GM23338 (cell line): ENCODE measurements at regions not wholly inside any gene's neighbourhood (a gene's known extent, or its start where the extent isn't known, plus 50 kb on each side); places are given as distances from the start of the nearest gene placed in this dataset.

Experiments
- ATAC-seq: fragments of 200-7000 bp; cut with Tn5 transposase; 3 replicates; pipeline ENCODE4 v1.9.1; 2020
- DNase-seq: peaks from one replicate; pipeline ENCODE4 v3.0.0-alpha.2; 2015; ENCODE audit warnings: low spot score
- H2AFZ ChIP-seq: fragments of 200-600 bp; sonication (generic); 2 replicates; pipeline ENCODE4 v1.8.0; 2016; ENCODE audit warnings: antibody characterized with exemption, mild to moderate bottlenecking, moderate library complexity
- H3F3A ChIP-seq: fragments of 200-600 bp; sonication (generic); replicated peaks from 2 replicates; pipeline ENCODE4 v1.8.0; 2017; ENCODE audit warnings: antibody characterized with exemption, mixed run types, low read depth
- H3K27ac ChIP-seq: fragments of 200-600 bp; sonication (generic); 2 replicates; pipeline ENCODE4 v1.6.1; 2016; ENCODE audit warnings: low read depth
- H3K27me3 ChIP-seq: fragments of 200-600 bp; sonication (generic); 2 replicates; pipeline ENCODE4 v1.8.0; 2016; ENCODE audit warnings: mild to moderate bottlenecking, mixed run types, moderate library complexity; ENCODE audit not compliant: insufficient read depth
- H3K36me3 ChIP-seq: fragments of 200-600 bp; sonication (generic); 2 replicates; pipeline ENCODE4 v1.8.0; 2016; ENCODE audit warnings: mild to moderate bottlenecking; ENCODE audit not compliant: insufficient read depth
- H3K4me1 ChIP-seq: fragments of 200-600 bp; sonication (generic); 2 replicates; pipeline ENCODE4 v1.8.0; 2016; ENCODE audit warnings: mild to moderate bottlenecking, moderate library complexity; ENCODE audit not compliant: insufficient read depth
- H3K4me2 ChIP-seq: fragments of 200-600 bp; sonication (generic); 2 replicates; pipeline ENCODE4 v1.7.1; 2017; ENCODE audit warnings: mixed run types
- H3K4me3 ChIP-seq: fragments of 200-600 bp; sonication (generic); 2 replicates; pipeline ENCODE4 v1.6.1; 2016; ENCODE audit warnings: mixed run types
- H3K79me2 ChIP-seq: fragments of 200-600 bp; sonication (generic); replicated peaks from 2 replicates; pipeline ENCODE4 v1.8.0; 2017; ENCODE audit warnings: mild to moderate bottlenecking; ENCODE audit not compliant: insufficient read depth
- H3K9me2 ChIP-seq: fragments of 200-600 bp; sonication (generic); 2 replicates; pipeline ENCODE4 v1.8.0; 2017; ENCODE audit not compliant: insufficient read depth
- H4K20me1 ChIP-seq: fragments of 200-600 bp; sonication (generic); replicated peaks from 2 replicates; pipeline ENCODE4 v1.8.0; 2017; ENCODE audit warnings: mild to moderate bottlenecking; ENCODE audit not compliant: insufficient read depth
- H3K27ac Mint-ChIP-seq: 2 replicates; pipeline ENCODE4 v1.8.0; 2020; ENCODE audit warnings: inconsistent platforms, mild to moderate bottlenecking, moderate library complexity, mixed read lengths
- H3K27me3 Mint-ChIP-seq: 3 replicates; pipeline ENCODE4 v1.8.0; 2022; ENCODE audit warnings: low read depth, mild to moderate bottlenecking, moderate library complexity, mixed read lengths, inconsistent platforms; ENCODE audit not compliant: insufficient read depth, poor library complexity
- H3K36me3 Mint-ChIP-seq: 3 replicates; pipeline ENCODE4 v1.8.0; 2021; ENCODE audit warnings: low read depth, mild to moderate bottlenecking, inconsistent platforms, moderate library complexity, mixed read lengths
- H3K4me1 Mint-ChIP-seq: 3 replicates; pipeline ENCODE4 v1.8.0; 2020; ENCODE audit warnings: mild to moderate bottlenecking, inconsistent platforms, mixed read lengths
- H3K4me3 Mint-ChIP-seq: 3 replicates; pipeline ENCODE4 v1.8.0; 2021; ENCODE audit warnings: moderate library complexity, mild to moderate bottlenecking, inconsistent platforms, mixed read lengths
- H3K9me3 Mint-ChIP-seq: 3 replicates; pipeline ENCODE4 v1.8.0; 2020; ENCODE audit warnings: moderate library complexity, mild to moderate bottlenecking, inconsistent platforms, mixed read lengths
- CREB1 ChIP-seq: fragments of 250-450 bp; sonication (Bioruptor Pico); IDR thresholded peaks from 2 replicates; pipeline ENCODE4 v1.5.0; 2020; ENCODE audit warnings: low read depth, mild to moderate bottlenecking, moderate library complexity
- EZH2 ChIP-seq: fragments of 200-600 bp; sonication (generic); IDR thresholded peaks from one replicate; pipeline ENCODE4 v1.8.0; 2017; ENCODE audit warnings: antibody characterized with exemption, mild to moderate bottlenecking, low read depth; ENCODE audit not compliant: unreplicated experiment
- EZH2phosphoT487 ChIP-seq: fragments of 200-600 bp; sonication (generic); IDR thresholded peaks from one replicate; pipeline ENCODE4 v1.8.1; 2018; ENCODE audit warnings: antibody characterized with exemption; ENCODE audit not compliant: unreplicated experiment
- JUNB ChIP-seq: IDR thresholded peaks from one replicate; pipeline ENCODE4 v1.6.1; 2016; ENCODE audit warnings: antibody characterized with exemption; ENCODE audit not compliant: unreplicated experiment
- NANOG ChIP-seq: IDR thresholded peaks from 2 replicates; pipeline ENCODE4 v1.6.1; 2016; ENCODE audit warnings: antibody characterized with exemption, borderline replicate concordance
- POLR2AphosphoS5 ChIP-seq: IDR thresholded peaks from 2 replicates; pipeline ENCODE4 v1.6.1; 2016; ENCODE audit warnings: antibody characterized with exemption, low read depth
- REST ChIP-seq: IDR thresholded peaks from one replicate; pipeline ENCODE4 v1.6.1; 2018; ENCODE audit warnings: antibody characterized with exemption; ENCODE audit not compliant: unreplicated experiment
- STAT1 ChIP-seq: IDR thresholded peaks from one replicate; pipeline ENCODE4 v1.6.1; 2016; ENCODE audit warnings: antibody characterized with exemption; ENCODE audit not compliant: unreplicated experiment
- ZNF114 ChIP-seq: fragments of 250-450 bp; sonication (Bioruptor Pico); IDR thresholded peaks from 2 replicates; pipeline ENCODE4 v1.5.0; 2020; ENCODE audit warnings: mild to moderate bottlenecking, moderate library complexity
- ZNF331 ChIP-seq: fragments of 250-450 bp; sonication (Bioruptor Pico); IDR thresholded peaks from 2 replicates; pipeline ENCODE4 v1.5.0; 2020; ENCODE audit warnings: low read depth, mild to moderate bottlenecking, moderate library complexity
- TF ChIP-seq, protein P1 (sequence below): fragments of 250-450 bp; sonication (Bioruptor Pico); IDR thresholded peaks from 2 replicates; pipeline ENCODE4 v1.5.0; 2020; ENCODE audit warnings: mild to moderate bottlenecking, moderate library complexity
- TF ChIP-seq, protein P2 (sequence below), 2 experiments: fragments of 200-600 bp in 1 of 2; sonication (generic) in 1 of 2; conservative IDR thresholded peaks; 2 replicates each; pipeline versions ENCODE4 v1.5.1 to v1.6.1; 2016 to 2017; ENCODE audit warnings: antibody characterized with exemption in 2 of 2, low read depth in 2 of 2, mild to moderate bottlenecking in 2 of 2, moderate library complexity in 1 of 2
- TF ChIP-seq, protein P3 (sequence below): IDR thresholded peaks from 2 replicates; pipeline ENCODE4 v1.6.1; 2016; ENCODE audit warnings: antibody characterized with exemption

DNA sequence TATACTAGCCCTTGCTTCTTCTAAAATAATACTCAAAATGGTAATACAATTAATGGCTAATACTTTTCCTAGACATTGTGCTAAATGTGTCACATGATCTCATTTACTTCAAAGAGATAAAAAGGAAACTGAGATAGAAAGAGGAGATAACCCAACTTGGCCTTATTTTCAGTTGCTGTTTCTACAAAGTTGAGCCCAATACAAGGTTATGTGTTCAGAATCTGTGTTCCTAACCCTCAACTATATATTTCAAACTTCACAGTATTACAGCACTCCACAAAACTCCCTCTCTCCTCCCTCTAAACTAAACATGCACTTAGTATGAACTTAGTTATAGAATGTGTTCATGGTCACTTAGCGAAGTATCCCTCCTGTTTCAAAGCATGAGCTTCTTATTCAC is 277.9 kb downstream of the CCER1 start (continued):
- TF ChIP-seq, protein P1, sequence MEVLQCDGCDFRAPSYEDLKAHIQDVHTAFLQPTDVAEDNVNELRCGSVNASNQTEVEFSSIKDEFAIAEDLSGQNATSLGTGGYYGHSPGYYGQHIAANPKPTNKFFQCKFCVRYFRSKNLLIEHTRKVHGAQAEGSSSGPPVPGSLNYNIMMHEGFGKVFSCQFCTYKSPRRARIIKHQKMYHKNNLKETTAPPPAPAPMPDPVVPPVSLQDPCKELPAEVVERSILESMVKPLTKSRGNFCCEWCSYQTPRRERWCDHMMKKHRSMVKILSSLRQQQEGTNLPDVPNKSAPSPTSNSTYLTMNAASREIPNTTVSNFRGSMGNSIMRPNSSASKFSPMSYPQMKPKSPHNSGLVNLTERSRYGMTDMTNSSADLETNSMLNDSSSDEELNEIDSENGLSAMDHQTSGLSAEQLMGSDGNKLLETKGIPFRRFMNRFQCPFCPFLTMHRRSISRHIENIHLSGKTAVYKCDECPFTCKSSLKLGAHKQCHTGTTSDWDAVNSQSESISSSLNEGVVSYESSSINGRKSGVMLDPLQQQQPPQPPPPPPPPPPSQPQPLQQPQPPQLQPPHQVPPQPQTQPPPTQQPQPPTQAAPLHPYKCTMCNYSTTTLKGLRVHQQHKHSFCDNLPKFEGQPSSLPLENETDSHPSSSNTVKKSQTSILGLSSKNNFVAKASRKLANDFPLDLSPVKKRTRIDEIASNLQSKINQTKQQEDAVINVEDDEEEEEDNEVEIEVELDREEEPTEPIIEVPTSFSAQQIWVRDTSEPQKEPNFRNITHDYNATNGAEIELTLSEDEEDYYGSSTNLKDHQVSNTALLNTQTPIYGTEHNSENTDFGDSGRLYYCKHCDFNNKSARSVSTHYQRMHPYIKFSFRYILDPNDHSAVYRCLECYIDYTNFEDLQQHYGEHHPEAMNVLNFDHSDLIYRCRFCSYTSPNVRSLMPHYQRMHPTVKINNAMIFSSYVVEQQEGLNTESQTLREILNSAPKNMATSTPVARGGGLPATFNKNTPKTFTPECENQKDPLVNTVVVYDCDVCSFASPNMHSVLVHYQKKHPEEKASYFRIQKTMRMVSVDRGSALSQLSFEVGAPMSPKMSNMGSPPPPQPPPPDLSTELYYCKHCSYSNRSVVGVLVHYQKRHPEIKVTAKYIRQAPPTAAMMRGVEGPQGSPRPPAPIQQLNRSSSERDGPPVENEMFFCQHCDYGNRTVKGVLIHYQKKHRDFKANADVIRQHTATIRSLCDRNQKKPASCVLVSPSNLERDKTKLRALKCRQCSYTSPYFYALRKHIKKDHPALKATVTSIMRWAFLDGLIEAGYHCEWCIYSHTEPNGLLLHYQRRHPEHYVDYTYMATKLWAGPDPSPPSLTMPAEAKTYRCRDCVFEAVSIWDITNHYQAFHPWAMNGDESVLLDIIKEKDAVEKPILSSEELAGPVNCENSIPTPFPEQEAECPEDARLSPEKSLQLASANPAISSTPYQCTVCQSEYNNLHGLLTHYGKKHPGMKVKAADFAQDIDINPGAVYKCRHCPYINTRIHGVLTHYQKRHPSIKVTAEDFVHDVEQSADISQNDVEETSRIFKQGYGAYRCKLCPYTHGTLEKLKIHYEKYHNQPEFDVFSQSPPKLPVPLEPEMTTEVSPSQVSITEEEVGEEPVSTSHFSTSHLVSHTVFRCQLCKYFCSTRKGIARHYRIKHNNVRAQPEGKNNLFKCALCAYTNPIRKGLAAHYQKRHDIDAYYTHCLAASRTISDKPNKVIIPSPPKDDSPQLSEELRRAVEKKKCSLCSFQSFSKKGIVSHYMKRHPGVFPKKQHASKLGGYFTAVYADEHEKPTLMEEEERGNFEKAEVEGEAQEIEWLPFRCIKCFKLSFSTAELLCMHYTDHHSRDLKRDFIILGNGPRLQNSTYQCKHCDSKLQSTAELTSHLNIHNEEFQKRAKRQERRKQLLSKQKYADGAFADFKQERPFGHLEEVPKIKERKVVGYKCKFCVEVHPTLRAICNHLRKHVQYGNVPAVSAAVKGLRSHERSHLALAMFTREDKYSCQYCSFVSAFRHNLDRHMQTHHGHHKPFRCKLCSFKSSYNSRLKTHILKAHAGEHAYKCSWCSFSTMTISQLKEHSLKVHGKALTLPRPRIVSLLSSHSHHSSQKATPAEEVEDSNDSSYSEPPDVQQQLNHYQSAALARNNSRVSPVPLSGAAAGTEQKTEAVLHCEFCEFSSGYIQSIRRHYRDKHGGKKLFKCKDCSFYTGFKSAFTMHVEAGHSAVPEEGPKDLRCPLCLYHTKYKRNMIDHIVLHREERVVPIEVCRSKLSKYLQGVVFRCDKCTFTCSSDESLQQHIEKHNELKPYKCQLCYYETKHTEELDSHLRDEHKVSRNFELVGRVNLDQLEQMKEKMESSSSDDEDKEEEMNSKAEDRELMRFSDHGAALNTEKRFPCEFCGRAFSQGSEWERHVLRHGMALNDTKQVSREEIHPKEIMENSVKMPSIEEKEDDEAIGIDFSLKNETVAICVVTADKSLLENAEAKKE = no peak

- Histone ChIP-seq H3K4me2 (no peak overlapping the region), H3K27me3 (no peaks in the 10 kb centered on the region), H3K4me3 (no peak overlapping the region), H3F3A (no peaks in the 10 kb centered on the region), H3K79me2 (no peaks in the 10 kb centered on the region), H3K9me2 (0 out of 2 replicates have a peak, but pooled peaks cover 3% of the 10 kb centered on the region), H3K4me1 (no peaks in the 10 kb centered on the region), H4K20me1 (no peaks in the 10 kb centered on the region), H3K36me3 (no peaks in the 10 kb centered on the region), H3K27ac (no peak overlapping the region), H2AFZ (no peak overlapping the region)
- Mint-ChIP-seq H3K36me3 (no peaks in the 10 kb centered on the region), H3K27ac (no peak overlapping the region), H3K9me3 (no peaks in the 10 kb centered on the region), H3K4me3 (no peak overlapping the region), H3K4me1 (no peaks in the 10 kb centered on the region), H3K27me3 (no peaks in the 10 kb centered on the region)
- DNase-seq = no peak
- no peak for ATAC-seq
- TF ChIP-seq JUNB (no peak), EZH2phosphoT487 (no peak), REST (no peak), ZNF331 (CRISPR knock-in tag) (no peak), CREB1 (no peak), STAT1 (no peak), NANOG (no peak), ZNF114 (CRISPR knock-in tag) (no peak), EZH2 (no peak), POLR2AphosphoS5 (no peak)
- TF ChIP-seq, protein P2, sequence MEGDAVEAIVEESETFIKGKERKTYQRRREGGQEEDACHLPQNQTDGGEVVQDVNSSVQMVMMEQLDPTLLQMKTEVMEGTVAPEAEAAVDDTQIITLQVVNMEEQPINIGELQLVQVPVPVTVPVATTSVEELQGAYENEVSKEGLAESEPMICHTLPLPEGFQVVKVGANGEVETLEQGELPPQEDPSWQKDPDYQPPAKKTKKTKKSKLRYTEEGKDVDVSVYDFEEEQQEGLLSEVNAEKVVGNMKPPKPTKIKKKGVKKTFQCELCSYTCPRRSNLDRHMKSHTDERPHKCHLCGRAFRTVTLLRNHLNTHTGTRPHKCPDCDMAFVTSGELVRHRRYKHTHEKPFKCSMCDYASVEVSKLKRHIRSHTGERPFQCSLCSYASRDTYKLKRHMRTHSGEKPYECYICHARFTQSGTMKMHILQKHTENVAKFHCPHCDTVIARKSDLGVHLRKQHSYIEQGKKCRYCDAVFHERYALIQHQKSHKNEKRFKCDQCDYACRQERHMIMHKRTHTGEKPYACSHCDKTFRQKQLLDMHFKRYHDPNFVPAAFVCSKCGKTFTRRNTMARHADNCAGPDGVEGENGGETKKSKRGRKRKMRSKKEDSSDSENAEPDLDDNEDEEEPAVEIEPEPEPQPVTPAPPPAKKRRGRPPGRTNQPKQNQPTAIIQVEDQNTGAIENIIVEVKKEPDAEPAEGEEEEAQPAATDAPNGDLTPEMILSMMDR (conservative IDR thresholded peaks at IDR 0.05; ENCODE audit: low read depth in 2 of 2) = no peak
- TF ChIP-seq, protein P3, sequence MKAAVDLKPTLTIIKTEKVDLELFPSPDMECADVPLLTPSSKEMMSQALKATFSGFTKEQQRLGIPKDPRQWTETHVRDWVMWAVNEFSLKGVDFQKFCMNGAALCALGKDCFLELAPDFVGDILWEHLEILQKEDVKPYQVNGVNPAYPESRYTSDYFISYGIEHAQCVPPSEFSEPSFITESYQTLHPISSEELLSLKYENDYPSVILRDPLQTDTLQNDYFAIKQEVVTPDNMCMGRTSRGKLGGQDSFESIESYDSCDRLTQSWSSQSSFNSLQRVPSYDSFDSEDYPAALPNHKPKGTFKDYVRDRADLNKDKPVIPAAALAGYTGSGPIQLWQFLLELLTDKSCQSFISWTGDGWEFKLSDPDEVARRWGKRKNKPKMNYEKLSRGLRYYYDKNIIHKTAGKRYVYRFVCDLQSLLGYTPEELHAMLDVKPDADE = no peak
Measured at GRCh38 chr12:90675106-90675505, 279.9 kb downstream of the CCER1 start.
